AG10803 (cell line): ENCODE measurements at regions not wholly inside any gene's neighbourhood (a gene's known extent, or its start where the extent isn't known, plus 50 kb on each side); places are given as distances from the start of the nearest gene placed in this dataset.

Experiments
- DNase-seq: peaks from one replicate; pipeline ENCODE4 v3.0.0; 2010; ENCODE audit warnings: low read depth
- H3K4me3 ChIP-seq: 2 replicates; pipeline ENCODE4 v1.5.1; 2011; ENCODE audit warnings: mild to moderate bottlenecking, low read length, control low read depth
- TF ChIP-seq, protein P1 (sequence below): conservative IDR thresholded peaks from 2 replicates; pipeline ENCODE4 v1.5.1; 2011; ENCODE audit warnings: mild to moderate bottlenecking, low read length, control low read depth, inconsistent platforms

DNA sequence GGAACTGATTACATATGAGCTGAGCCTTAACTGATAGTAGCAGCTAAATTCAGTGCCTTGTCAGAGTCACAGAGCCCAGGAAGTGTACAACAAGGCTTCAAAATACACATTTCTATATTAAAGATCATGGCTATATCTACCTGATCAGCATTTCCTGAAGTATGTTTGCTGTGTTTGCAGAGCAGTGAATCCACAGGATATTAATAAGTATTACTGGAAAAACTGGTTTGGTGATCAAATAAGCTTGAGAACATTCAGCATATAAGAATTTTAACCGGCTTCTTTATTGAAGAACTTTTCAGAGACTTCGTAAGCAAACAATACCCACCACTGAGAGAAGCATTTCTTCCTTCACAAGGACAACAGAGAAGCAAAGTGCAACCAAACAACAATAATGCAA, 227.0 kb downstream of the ELAVL2 start:
- TF ChIP-seq, protein P1, sequence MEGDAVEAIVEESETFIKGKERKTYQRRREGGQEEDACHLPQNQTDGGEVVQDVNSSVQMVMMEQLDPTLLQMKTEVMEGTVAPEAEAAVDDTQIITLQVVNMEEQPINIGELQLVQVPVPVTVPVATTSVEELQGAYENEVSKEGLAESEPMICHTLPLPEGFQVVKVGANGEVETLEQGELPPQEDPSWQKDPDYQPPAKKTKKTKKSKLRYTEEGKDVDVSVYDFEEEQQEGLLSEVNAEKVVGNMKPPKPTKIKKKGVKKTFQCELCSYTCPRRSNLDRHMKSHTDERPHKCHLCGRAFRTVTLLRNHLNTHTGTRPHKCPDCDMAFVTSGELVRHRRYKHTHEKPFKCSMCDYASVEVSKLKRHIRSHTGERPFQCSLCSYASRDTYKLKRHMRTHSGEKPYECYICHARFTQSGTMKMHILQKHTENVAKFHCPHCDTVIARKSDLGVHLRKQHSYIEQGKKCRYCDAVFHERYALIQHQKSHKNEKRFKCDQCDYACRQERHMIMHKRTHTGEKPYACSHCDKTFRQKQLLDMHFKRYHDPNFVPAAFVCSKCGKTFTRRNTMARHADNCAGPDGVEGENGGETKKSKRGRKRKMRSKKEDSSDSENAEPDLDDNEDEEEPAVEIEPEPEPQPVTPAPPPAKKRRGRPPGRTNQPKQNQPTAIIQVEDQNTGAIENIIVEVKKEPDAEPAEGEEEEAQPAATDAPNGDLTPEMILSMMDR: no peak
- no peak for DNase-seq
- no peak overlapping the region for H3K4me3 ChIP-seq

DNA sequence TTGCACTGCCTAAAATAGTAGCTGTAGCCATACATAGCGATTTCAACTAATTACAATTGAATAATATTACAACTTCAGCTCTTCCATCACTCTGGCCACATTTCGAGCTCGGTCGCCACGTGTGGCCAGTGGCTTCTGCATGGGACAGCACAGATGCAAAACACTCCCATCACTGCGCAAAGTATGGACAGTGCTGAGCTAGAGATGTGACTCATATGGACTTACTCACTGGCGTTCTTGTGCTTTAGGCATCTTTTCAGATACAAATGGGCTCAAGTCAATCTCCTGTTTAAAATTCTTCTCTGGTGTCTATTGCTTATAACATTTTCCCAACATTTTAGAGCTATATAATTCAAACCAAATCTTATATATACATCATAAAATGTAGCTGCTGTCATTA, 222.7 kb downstream of the ELAVL2 start:
- TF ChIP-seq, protein P1: no peak
- DNase-seq: no peak
- H3K4me3 ChIP-seq: no peak overlapping the region

DNA sequence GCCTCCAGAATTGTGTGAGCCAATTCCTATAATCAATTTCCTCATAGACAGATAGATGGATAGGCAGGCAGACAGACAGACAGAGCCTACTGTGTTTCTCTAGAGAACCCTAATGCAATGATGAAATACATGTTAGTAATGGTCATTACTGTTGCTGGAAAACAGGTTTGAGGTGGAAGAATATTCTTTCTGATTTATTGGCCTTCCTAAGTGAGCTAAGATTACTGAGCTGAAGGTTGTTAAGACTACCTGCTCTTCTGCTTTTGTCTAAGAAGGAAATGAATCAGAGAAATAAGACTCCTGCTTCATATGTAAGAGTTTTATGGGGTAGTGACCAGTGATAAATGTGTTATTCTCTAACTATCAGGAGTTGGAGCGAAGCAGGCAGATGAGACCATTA, 219.9 kb downstream of the ELAVL2 start:
- no peak overlapping the region for H3K4me3 ChIP-seq
- DNase-seq: no peak
- TF ChIP-seq, protein P1: no peak

DNA sequence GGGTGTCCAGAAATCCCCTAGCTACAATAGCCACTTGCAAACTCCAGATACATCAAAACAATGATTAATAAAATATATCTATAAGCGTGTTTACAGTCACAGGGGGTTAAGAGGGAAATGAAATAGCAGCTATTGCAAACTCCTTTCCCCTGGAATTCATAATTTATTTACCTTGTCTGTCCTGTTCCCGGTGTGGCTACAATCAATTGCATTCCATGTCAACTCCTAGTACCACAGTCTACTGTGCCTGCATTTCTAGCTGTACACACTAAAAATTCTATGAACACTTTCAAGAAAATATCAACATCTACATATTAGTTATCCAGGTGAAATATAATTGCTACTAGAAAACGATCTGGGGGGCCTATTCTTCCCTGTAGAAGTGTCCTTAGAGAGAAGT, 217.6 kb downstream of the ELAVL2 start:
- TF ChIP-seq, protein P1: no peak
- no peak for DNase-seq
- no peak overlapping the region for H3K4me3 ChIP-seq

DNA sequence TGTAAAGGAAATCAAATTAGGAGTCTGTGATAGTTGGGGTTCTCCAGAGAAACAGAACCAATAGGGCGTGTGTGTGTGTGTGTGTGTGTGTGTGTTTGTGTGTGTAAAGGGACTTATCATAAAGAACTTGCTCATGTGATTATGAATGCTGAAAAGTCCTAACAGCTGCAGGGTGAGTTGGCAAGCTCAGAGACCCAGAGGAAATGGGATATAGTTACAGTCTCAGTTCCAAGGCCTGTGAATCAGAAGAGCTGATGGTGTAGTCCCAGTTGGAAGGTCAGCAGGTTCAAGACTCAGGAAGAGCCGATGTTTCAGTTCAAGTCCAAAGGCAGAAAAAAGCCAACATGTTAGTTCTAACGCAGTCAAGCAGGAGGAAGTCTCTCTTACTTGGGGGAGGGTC, 214.2 kb downstream of the ELAVL2 start:
- H3K4me3 ChIP-seq: no peak overlapping the region
- TF ChIP-seq, protein P1: no peak
- DNase-seq: no peak

DNA sequence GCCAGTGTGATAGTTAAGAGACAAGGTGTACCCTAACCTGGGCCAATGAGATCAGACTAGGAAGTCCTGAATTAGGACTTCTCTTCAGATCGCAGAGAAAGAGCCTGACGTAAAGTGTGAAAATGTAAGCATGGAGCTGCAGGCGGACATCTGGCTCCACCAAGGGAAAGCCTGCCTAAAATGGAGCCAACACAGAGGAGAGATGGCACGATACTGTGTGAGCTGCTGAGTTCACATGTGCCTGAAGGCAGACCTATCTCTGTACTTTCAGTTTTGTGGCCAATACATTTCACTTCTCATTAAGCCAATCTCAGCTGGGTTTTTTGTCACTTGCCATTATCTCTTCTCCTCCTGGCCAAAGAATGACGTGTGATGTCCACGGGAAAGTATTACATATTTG, 210.5 kb downstream of the ELAVL2 start:
- DNase-seq: no peak
- TF ChIP-seq, protein P1: no peak

GRCh38 chr9:23621188-23621587, 204.9 kb downstream of the ELAVL2 start:
- no peak overlapping the region for H3K4me3 ChIP-seq
- TF ChIP-seq, protein P1: no peak
- DNase-seq: peak; percentile 4

More for the DNA sequence above, 210.5 kb downstream of the ELAVL2 start:
- H3K4me3 ChIP-seq: no peak overlapping the region
